HG03432 (cell line): ENCODE measurements at regions not wholly inside any gene's neighbourhood (a gene's known extent, or its start where the extent isn't known, plus 50 kb on each side); places are given as distances from the start of the nearest gene placed in this dataset.

Experiments used
- ATAC-seq: cut with Tn5 transposase; IDR thresholded peaks from one replicate; pipeline ENCODE4 v1.9.1; 2021; ENCODE audit warnings: mild to moderate bottlenecking, moderate library complexity; ENCODE audit not compliant: unreplicated experiment

DNA sequence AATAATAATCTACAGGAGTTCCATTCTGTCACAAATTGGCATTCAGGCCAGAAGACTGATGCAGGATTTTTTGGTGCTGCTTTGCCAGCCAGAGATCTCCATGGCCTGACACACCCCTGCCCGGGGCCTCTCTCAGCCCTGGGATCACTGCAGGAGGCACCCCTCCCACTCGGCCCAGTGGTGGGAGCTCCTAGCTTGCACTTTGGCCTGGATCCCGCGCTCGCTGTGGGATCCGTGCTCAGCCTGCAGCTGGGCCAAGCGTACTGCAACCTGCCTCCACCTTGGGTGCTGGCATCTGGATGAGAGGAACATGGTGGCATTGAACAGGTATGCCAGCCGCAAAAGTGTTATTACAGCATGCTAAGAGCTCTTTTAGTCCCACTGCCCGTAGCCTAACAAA is 656.7 kb upstream of the CCDC54 start:
- ATAC-seq, result no peak

GRCh38 chr3:106725566-106725965 is 651.7 kb upstream of the CCDC54 start:
- no peak for ATAC-seq

- no peak for ATAC-seq
Observed at GRCh38 chr3:106728315-106729098, 648.7 kb upstream of the CCDC54 start.

DNA sequence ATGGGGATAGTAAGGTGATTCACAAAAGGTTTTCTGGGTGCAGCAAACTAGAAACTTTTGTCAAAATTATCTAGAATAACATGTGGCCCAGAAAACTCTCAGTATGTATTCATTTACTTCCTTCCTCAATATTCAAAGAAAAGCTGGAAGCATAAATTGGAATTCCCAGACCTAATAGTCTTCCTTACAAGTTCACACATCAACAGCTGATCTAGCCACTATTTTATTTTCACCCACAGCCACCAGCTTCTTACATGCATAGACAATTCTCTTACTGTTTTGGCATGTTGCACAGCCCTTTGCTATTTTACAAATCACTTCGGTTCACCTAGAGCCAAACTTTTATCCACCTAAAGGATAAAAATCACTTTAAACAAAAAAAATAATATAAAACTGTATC is 647.8 kb upstream of the CCDC54 start:
- no peak for ATAC-seq

GRCh38 chr3:106731230-106731629 is 646.0 kb upstream of the CCDC54 start:
- ATAC-seq, result no peak

DNA sequence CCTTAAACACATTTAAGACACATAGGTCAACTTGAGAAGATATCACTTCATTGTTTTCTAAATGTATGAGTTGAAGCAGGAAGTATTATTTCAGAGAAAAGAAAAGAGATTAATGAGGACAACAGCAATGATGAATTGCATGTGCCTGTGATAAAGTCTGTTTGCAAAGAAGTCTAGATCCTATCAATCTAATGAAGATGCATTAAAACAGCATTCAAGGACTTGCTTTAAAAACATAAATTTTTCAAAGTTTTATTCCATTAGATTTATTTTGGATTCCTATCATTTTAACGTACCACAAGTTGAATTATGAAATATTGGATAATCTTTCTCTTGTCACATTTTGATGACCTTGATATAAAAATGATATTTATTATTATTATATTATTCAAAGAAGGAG is 642.5 kb upstream of the CCDC54 start:
- ATAC-seq, result no peak

GRCh38 chr3:106737265-106737664 is 640.0 kb upstream of the CCDC54 start:
- ATAC-seq, result no peak

DNA sequence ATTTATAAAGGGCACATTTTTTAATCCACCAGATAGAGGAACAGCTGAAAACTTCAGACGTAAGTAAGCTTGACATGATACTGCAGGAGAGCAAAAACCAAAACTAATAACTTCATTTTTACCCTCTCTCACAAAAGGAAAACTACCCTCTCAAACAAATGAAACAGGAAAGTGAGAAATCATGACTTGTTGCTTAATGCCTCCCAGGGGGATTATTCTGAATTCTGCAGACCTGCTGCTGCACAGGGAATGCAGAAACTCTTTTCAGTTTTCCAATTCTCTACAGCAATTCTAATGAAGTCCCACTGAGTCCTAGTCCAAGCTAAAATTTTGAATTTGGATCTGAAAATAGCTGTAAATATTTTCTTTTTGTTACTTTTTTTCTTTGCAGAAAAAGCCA is 637.1 kb upstream of the CCDC54 start:
- ATAC-seq, result no peak

GRCh38 chr3:106745344-106746168 is 631.7 kb upstream of the CCDC54 start:
- ATAC-seq, result no peak

DNA sequence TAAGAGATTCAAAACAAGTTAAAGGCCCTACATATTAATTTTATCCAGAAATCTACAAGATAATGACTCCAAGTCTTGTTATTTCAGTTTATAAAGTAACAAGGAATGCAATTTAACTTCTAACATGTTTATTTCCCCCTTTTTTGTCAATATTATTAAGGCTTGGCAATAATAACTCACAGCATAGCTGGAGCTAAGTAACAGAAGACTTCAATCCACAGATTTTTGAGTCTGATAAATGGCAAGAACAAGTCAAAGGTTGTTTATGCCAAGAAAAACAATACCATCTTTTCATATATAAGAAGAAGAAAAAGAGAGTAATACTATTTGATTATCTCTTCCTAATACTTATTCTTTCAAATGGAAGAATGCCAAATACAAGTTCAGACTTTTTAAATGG is 631.0 kb upstream of the CCDC54 start:
- ATAC-seq, result no peak

DNA sequence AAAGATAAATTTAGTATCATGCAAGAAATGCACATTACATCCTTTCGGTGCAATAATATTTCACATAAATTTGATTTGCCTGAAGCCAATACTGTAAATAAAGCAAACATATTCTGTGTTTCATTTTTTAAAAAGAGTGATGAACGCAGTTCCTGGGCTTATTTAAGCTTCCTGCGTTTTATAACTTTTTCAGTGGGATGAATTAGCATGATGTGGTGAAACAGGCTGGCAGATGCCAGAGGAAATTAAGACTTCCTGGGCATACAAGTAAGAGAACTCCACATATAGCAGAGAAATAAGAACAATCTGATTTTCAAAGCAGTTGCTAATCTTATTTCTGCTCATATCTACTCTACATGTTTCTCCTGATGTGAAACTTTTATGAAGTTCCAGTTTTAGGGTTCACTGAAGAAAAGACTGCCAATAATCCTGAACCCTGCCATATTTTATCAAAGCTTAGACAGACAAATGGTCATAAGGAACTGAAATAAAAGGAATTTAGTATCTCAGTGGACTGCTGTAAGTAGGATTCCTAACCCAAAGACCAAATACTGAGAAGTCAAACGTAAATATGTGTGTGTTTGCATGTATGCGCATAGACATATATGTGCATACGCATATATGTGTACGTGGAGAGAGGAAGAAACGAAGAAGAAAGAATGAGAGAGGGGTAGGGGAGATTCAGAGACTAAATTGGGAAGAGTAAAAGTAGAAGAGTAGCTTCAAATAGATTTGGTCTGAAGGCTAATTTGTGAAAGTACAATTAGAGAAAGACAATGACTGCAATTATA is 628.6 kb upstream of the CCDC54 start:
- no peak for ATAC-seq

DNA sequence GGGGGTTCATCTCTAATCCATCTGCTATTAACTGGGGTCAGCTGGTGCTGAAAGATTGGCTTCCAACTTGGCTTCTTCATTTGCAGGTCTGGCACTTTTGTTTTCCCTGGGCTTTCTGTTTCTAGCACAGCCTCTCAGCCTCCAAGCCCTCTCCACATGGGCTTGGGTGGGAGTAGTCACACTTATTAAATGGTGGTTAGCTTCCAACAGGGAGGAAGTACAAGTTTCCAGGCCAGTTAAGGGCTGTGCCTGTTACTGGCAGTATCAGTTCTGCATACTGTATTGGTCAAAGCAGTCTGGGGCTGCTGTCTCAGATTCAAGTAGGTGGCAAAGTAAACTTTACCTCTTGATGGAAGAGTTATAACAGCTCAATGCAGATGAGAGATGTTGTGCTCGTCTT is 627.1 kb upstream of the CCDC54 start:
- ATAC-seq, result no peak

- no peak for ATAC-seq
Observed at GRCh38 chr3:106755336-106755735, 621.9 kb upstream of the CCDC54 start.

DNA sequence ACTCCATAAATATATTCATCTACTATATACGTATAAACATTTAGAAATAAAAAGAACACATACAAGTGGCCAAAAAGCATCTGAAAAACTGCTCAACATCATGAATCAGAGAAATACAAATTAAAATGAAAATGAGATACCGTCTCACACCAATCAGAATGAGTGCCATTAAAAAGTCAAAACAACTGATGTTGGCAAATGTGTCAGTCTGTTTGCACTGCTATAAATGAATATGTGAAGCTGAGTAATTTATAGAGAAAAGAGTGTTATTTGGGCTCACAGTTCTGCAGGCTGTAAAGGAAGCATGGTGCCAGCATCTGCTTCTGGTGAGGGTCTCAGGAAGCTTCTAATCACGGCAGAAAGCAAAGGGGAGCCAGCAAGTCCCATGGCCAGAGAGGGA is 620.3 kb upstream of the CCDC54 start:
- no peak for ATAC-seq

DNA sequence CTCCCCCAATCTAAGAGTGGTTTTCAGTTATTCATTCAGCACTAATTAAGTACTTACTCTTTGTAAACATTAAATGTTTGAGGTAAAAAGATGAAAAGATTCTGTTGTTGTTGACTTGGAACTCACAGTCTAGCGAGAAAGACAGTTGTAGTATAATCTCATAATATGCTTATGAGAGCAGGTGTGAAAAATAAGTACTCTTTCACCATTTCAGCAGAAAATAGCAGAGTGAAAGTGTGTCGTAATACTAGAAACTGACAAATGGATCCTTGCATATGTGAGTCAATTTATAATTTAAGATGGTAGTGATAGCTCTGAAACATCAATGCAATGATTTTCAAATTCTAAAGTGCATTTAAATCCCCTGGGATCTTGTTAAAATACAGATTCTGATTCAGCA is 618.8 kb upstream of the CCDC54 start:
- no peak for ATAC-seq

DNA sequence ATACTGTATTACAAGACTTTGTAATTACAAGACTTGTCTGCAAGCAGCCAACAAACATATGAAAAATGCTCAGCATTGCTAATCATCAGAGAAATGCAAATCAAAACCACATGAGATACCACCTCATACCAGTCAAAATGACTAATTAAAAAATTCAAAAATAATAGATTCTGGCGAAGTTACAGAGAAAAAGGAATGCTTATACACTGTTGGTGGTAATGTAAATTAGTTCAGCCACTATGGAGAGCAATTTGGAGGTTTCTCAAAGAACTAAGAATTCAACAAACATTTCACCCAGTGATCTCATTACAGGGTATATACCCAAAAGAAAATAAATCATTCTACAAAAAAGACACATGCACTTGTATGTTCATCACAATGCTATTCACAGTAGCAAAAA is 617.5 kb upstream of the CCDC54 start:
- ATAC-seq, result no peak

DNA sequence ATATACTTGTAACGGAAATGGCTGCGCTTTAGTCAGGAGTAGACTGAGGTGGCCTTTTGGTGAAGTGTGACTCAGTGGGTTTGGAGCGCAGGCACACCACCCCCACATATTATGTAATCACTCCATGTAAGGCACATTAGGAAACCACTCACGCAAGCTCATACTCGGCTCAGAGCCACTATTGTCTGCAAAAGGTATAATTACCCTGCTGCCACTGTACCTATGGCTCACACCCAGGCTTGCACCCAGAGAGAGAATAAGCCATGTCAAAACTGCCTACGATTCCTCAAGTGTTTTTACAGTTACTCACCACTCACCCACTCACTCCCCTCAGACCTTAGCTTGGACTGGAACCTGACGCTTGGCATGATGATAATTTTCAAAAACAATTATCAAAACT is 611.9 kb upstream of the CCDC54 start:
- no peak for ATAC-seq

GRCh38 chr3:106768941-106769480 is 608.2 kb upstream of the CCDC54 start:
- ATAC-seq, result no peak

- ATAC-seq, result no peak
Observed at GRCh38 chr3:106773795-106774194, 603.4 kb upstream of the CCDC54 start.

GRCh38 chr3:106783231-106783630 is 594.0 kb upstream of the CCDC54 start:
- ATAC-seq, result no peak

- no peak for ATAC-seq
Observed at GRCh38 chr3:106789276-106789675, 588.0 kb upstream of the CCDC54 start.
